GM23338 (cell line): ENCODE measurements at regions not wholly inside any gene's neighbourhood (a gene's known extent, or its start where the extent isn't known, plus 50 kb on each side); places are given as distances from the start of the nearest gene placed in this dataset.

ENCODE experiments used
- ATAC-seq: fragments of 200-7000 bp; cut with Tn5 transposase; 3 replicates; pipeline ENCODE4 v1.9.1; 2020
- DNase-seq: peaks from one replicate; pipeline ENCODE4 v3.0.0-alpha.2; 2015; ENCODE audit warnings: low spot score
- H2AFZ ChIP-seq: fragments of 200-600 bp; sonication (generic); 2 replicates; pipeline ENCODE4 v1.8.0; 2016; ENCODE audit warnings: antibody characterized with exemption, mild to moderate bottlenecking, moderate library complexity
- H3F3A ChIP-seq: fragments of 200-600 bp; sonication (generic); replicated peaks from 2 replicates; pipeline ENCODE4 v1.8.0; 2017; ENCODE audit warnings: antibody characterized with exemption, mixed run types, low read depth
- H3K27ac ChIP-seq: fragments of 200-600 bp; sonication (generic); 2 replicates; pipeline ENCODE4 v1.6.1; 2016; ENCODE audit warnings: low read depth
- H3K27me3 ChIP-seq: fragments of 200-600 bp; sonication (generic); 2 replicates; pipeline ENCODE4 v1.8.0; 2016; ENCODE audit warnings: mild to moderate bottlenecking, mixed run types, moderate library complexity; ENCODE audit not compliant: insufficient read depth
- H3K36me3 ChIP-seq: fragments of 200-600 bp; sonication (generic); 2 replicates; pipeline ENCODE4 v1.8.0; 2016; ENCODE audit warnings: mild to moderate bottlenecking; ENCODE audit not compliant: insufficient read depth
- H3K4me1 ChIP-seq: fragments of 200-600 bp; sonication (generic); 2 replicates; pipeline ENCODE4 v1.8.0; 2016; ENCODE audit warnings: mild to moderate bottlenecking, moderate library complexity; ENCODE audit not compliant: insufficient read depth
- H3K4me2 ChIP-seq: fragments of 200-600 bp; sonication (generic); 2 replicates; pipeline ENCODE4 v1.7.1; 2017; ENCODE audit warnings: mixed run types
- H3K4me3 ChIP-seq: fragments of 200-600 bp; sonication (generic); 2 replicates; pipeline ENCODE4 v1.6.1; 2016; ENCODE audit warnings: mixed run types
- H3K79me2 ChIP-seq: fragments of 200-600 bp; sonication (generic); replicated peaks from 2 replicates; pipeline ENCODE4 v1.8.0; 2017; ENCODE audit warnings: mild to moderate bottlenecking; ENCODE audit not compliant: insufficient read depth
- H3K9me2 ChIP-seq: fragments of 200-600 bp; sonication (generic); 2 replicates; pipeline ENCODE4 v1.8.0; 2017; ENCODE audit not compliant: insufficient read depth
- H4K20me1 ChIP-seq: fragments of 200-600 bp; sonication (generic); replicated peaks from 2 replicates; pipeline ENCODE4 v1.8.0; 2017; ENCODE audit warnings: mild to moderate bottlenecking; ENCODE audit not compliant: insufficient read depth
- H3K27ac Mint-ChIP-seq: 2 replicates; pipeline ENCODE4 v1.8.0; 2020; ENCODE audit warnings: inconsistent platforms, mild to moderate bottlenecking, moderate library complexity, mixed read lengths
- H3K27me3 Mint-ChIP-seq: 3 replicates; pipeline ENCODE4 v1.8.0; 2022; ENCODE audit warnings: low read depth, mild to moderate bottlenecking, moderate library complexity, mixed read lengths, inconsistent platforms; ENCODE audit not compliant: insufficient read depth, poor library complexity
- H3K36me3 Mint-ChIP-seq: 3 replicates; pipeline ENCODE4 v1.8.0; 2021; ENCODE audit warnings: low read depth, mild to moderate bottlenecking, inconsistent platforms, moderate library complexity, mixed read lengths
- H3K4me1 Mint-ChIP-seq: 3 replicates; pipeline ENCODE4 v1.8.0; 2020; ENCODE audit warnings: mild to moderate bottlenecking, inconsistent platforms, mixed read lengths
- H3K4me3 Mint-ChIP-seq: 3 replicates; pipeline ENCODE4 v1.8.0; 2021; ENCODE audit warnings: moderate library complexity, mild to moderate bottlenecking, inconsistent platforms, mixed read lengths
- H3K9me3 Mint-ChIP-seq: 3 replicates; pipeline ENCODE4 v1.8.0; 2020; ENCODE audit warnings: moderate library complexity, mild to moderate bottlenecking, inconsistent platforms, mixed read lengths
- ETS1 ChIP-seq: IDR thresholded peaks from 2 replicates; pipeline ENCODE4 v1.6.1; 2016; ENCODE audit warnings: antibody characterized with exemption
- EZH2phosphoT487 ChIP-seq: fragments of 200-600 bp; sonication (generic); IDR thresholded peaks from one replicate; pipeline ENCODE4 v1.8.1; 2018; ENCODE audit warnings: antibody characterized with exemption; ENCODE audit not compliant: unreplicated experiment
- JUNB ChIP-seq: IDR thresholded peaks from one replicate; pipeline ENCODE4 v1.6.1; 2016; ENCODE audit warnings: antibody characterized with exemption; ENCODE audit not compliant: unreplicated experiment
- NANOG ChIP-seq: IDR thresholded peaks from 2 replicates; pipeline ENCODE4 v1.6.1; 2016; ENCODE audit warnings: antibody characterized with exemption, borderline replicate concordance
- ZNF114 ChIP-seq: fragments of 250-450 bp; sonication (Bioruptor Pico); IDR thresholded peaks from 2 replicates; pipeline ENCODE4 v1.5.0; 2020; ENCODE audit warnings: mild to moderate bottlenecking, moderate library complexity
- ZNF462 ChIP-seq: fragments of 250-450 bp; sonication (Bioruptor Pico); IDR thresholded peaks from 2 replicates; pipeline ENCODE4 v1.5.0; 2020; ENCODE audit warnings: mild to moderate bottlenecking, moderate library complexity
- TF ChIP-seq, protein P1 (sequence below): IDR thresholded peaks from one replicate; pipeline ENCODE4 v1.6.1; 2018; ENCODE audit warnings: antibody characterized with exemption; ENCODE audit not compliant: unreplicated experiment

DNA sequence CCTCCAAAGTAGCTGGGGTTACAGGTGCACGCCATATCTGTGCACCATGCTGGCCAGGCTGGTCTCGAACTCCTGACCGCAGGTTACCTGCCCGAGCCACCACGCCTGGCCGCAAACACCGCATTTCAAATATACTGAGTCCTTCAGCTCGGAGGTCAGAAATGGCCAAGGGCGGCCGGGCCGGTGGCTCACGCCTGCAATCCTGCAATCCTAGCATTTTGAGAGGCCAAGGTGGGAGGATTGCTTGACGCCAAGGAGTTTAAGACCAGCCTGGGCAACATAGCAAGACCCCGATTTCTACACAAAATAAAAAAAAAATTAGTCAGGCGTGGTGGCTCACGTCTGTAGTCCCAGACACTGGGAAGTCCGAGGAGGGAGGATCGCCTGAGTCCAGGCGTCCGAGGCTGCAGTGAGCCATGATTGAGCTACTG lies 71.9 kb upstream of the PPP2R3B start (continued):
- TF ChIP-seq ZNF462 (CRISPR knock-in tag) (no peak), EZH2phosphoT487 (no peak)

DNA sequence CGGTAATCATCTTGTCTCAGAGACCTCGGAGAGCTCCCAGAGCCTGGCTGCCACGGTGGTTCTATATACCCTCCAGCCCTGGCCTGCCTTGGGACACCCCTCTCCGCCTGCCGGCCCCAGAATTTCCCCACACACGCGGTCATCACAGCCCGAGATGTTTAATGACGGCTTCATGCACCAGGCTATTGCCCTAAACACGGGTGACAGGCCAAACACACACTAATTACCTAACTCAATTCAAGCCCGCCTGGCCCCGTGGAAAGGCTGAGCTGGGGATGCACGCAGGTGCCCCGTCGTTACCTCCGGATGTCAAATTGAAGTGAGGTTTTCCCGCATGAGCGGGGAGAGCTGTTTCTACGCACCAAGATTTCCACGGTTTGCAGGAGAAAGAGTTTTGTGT lies 72.9 kb upstream of the PPP2R3B start:
- Histone ChIP-seq H3K27ac (no peak overlapping the region), H3F3A (peaks cover 22% of the 10 kb centered on the region), H3K79me2 (no peaks in the 10 kb centered on the region), H3K4me3 (no peak overlapping the region), H3K36me3 (no peaks in the 10 kb centered on the region), H2AFZ (0 out of 2 replicates have a peak overlapping the region, but pooled peaks have one; percentile 43), H3K9me2 (no peaks in the 10 kb centered on the region), H3K27me3 (no peaks in the 10 kb centered on the region), H3K4me1 (no peaks in the 10 kb centered on the region), H3K4me2 (no peak overlapping the region), H4K20me1 (no peaks in the 10 kb centered on the region)
- Mint-ChIP-seq H3K36me3 (peaks cover 54% of the 10 kb centered on the region), H3K9me3 (peaks cover 96% of the 10 kb centered on the region), H3K4me1 (no peaks in the 10 kb centered on the region; the same call in 2 of the 3 replicates), H3K4me3 (no peak overlapping the region), H3K27ac (no peak overlapping the region), H3K27me3 (peaks cover 11% of the 10 kb centered on the region)
- peak; percentile 26; the same call in 1 of the 3 replicates for ATAC-seq
- DNase-seq: peak; percentile 8
- TF ChIP-seq JUNB (no peak), ETS1 (no peak), ZNF114 (CRISPR knock-in tag) (no peak), NANOG (no peak)
- TF ChIP-seq, protein P1, sequence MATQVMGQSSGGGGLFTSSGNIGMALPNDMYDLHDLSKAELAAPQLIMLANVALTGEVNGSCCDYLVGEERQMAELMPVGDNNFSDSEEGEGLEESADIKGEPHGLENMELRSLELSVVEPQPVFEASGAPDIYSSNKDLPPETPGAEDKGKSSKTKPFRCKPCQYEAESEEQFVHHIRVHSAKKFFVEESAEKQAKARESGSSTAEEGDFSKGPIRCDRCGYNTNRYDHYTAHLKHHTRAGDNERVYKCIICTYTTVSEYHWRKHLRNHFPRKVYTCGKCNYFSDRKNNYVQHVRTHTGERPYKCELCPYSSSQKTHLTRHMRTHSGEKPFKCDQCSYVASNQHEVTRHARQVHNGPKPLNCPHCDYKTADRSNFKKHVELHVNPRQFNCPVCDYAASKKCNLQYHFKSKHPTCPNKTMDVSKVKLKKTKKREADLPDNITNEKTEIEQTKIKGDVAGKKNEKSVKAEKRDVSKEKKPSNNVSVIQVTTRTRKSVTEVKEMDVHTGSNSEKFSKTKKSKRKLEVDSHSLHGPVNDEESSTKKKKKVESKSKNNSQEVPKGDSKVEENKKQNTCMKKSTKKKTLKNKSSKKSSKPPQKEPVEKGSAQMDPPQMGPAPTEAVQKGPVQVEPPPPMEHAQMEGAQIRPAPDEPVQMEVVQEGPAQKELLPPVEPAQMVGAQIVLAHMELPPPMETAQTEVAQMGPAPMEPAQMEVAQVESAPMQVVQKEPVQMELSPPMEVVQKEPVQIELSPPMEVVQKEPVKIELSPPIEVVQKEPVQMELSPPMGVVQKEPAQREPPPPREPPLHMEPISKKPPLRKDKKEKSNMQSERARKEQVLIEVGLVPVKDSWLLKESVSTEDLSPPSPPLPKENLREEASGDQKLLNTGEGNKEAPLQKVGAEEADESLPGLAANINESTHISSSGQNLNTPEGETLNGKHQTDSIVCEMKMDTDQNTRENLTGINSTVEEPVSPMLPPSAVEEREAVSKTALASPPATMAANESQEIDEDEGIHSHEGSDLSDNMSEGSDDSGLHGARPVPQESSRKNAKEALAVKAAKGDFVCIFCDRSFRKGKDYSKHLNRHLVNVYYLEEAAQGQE: peak; percentile 15
